ENCODE measurements at regions not wholly inside any gene's neighbourhood (a gene's known extent, or its start where the extent isn't known, plus 50 kb on each side); places are given as distances from the start of the nearest gene placed in this dataset.
"Not testable (repeated sequence)": the region's sequence is repeated elsewhere in the genome, so short reads cannot be mapped to it uniquely, and the experiment has no call there.

DNA sequence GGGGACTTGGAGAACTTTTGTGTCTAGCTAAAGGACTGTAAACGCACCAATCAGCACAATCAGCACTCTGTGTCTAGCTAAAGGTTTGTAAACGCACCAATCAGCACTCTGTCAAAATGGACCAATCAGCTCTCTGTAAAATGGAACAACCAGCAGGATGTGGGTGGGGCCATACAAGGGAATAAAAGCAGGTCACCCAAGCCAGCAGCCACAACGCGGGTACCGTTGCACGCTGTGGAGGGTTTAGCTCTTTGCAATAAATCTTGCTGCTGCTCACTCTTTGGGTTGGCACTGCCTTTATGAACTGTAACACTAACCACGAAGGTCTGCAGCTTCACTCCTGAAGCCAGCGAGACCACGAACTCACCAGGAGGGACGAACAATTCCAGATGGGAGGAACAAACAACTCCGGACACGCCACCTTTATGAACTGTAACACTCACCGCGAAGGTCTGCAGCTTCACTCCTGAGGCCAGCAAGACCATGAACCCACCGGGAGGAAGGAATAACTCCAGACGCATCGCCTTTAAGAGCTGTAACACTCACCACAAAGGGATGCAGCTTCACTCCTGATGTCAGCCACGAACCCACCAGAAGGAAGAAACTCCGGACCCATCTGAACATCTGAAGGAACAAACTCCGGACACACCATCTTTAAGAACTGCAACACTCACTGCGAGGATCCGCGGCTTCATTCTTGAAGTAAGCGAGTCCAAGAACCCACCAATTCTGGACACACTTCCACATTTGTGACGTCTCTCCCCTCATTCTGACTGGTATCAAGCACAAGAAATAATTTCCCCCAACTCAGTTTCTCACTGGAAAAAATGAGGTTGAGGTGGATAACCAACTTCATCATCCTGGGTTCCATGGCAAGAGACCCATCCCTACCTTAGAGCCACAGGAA lies 227.3 kb upstream of the AMIGO2 start:
- Mint-ChIP-seq H3K4me1 (ENCODE audit: low read depth) (peaks cover 78% of the 10 kb centered on the region), H3K9me3 (peaks cover 53% of the 10 kb centered on the region)

DNA sequence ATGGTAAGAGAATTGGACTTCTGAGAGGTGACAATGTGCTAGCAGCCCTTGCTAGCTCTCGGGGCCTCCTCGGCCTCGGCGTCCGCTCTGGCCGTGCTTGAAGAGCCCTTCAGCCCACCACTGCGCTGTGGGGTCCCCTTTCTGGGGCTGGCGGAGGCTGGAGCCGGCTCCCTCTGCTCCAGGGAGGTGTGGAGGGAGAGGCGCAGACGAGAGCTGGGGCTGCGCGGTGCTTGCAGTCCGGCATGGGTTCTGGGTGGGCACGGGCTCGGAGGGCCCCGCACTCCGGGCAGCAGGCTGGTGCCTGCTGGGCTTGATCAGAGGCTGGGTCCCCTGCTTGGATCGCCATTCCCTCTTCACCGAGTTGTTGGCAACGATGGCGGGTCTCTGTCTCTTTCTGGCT lies 226.4 kb upstream of the AMIGO2 start:
- Mint-ChIP-seq H3K27ac (peak overlapping the region; percentile 98), H3K36me3 (ENCODE audit: low read depth) (peaks cover 59% of the 10 kb centered on the region), H3K27me3 (ENCODE audit: low read depth) (no peaks in the 10 kb centered on the region), H3K4me1 (ENCODE audit: low read depth) (peaks cover 81% of the 10 kb centered on the region), H3K9me3 (peaks cover 51% of the 10 kb centered on the region), H3K4me3 (peak overlapping the region; percentile 91)
- no peak for DNase-seq
- CTCF ChIA-PET = interaction anchor here (0.6 to 2.3 kb wide), 11 partner anchors 14 to 273 kb away, joined by 3 to 18 read pairs (median 4); no protein-coding TSS in a partner anchor
- intact Hi-C loops (cut with micrococcal nuclease) = loop anchor here (2.0 kb wide), 2 partner anchors 29 to 51 kb away; no protein-coding TSS in a partner anchor

More for the DNA sequence above, 227.3 kb upstream of the AMIGO2 start:
- H3K27me3 Mint-ChIP-seq (ENCODE audit: low read depth) = not testable (repeated sequence)
- intact Hi-C loops (cut with micrococcal nuclease) = loop anchor here (1.0 to 2.0 kb wide), 8 partner anchors 30 to 275 kb away; partner anchors contain the start of genes AMIGO2 and PCED1B
- CTCF ChIA-PET = interaction anchor here (0.6 to 2.3 kb wide), 14 partner anchors 14 to 274 kb away, joined by 3 to 18 read pairs (median 4); no protein-coding TSS in a partner anchor
- peaks cover 55% of the 10 kb centered on the region for H3K36me3 Mint-ChIP-seq (ENCODE audit: low read depth)
- H3K4me3 Mint-ChIP-seq = peak overlapping the region; percentile 91
- peak; percentile 90 for DNase-seq
- H3K27ac Mint-ChIP-seq = peak overlapping the region; percentile 98

DNA sequence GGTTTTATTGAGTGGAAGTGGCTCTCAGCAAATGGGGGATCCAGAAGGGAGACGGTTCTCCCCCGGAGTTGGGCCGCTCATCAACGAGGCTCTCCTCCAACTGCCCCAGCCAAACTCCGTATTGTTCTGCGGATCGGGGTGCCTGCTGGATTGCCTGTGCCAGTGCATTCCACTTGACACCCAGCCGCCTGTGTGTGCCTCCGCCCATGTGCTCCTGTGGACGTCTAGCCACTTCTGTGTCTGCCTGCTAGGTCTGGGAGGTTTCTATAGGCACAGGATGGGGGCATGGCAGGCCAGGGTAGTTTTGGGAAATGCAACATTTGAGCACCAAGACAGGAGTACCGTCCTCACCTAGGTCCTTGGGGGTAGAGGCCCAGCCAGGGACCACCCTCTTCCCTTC lies 225.7 kb upstream of the AMIGO2 start:
- peaks cover 57% of the 10 kb centered on the region for H3K36me3 Mint-ChIP-seq (ENCODE audit: low read depth)
- peaks cover 77% of the 10 kb centered on the region for H3K4me1 Mint-ChIP-seq (ENCODE audit: low read depth)
- H3K9me3 Mint-ChIP-seq = peaks cover 46% of the 10 kb centered on the region
- intact Hi-C loops (cut with micrococcal nuclease) = no loop called here
- DNase-seq = no peak
- CTCF ChIA-PET = no interaction called here
- H3K27me3 Mint-ChIP-seq (ENCODE audit: low read depth) = no peaks in the 10 kb centered on the region
- H3K4me3 Mint-ChIP-seq = no peak overlapping the region
- H3K27ac Mint-ChIP-seq = no peak overlapping the region

- no peak for DNase-seq
- H3K4me3 Mint-ChIP-seq = no peak overlapping the region
- intact Hi-C loops (cut with micrococcal nuclease) = no loop called here
- H3K27me3 Mint-ChIP-seq (ENCODE audit: low read depth) = no peaks in the 10 kb centered on the region
- CTCF ChIA-PET = interaction anchor here (1.3 kb wide), 1 partner anchor 27 kb away, joined by 3 read pairs; no protein-coding TSS in a partner anchor
- peaks cover 76% of the 10 kb centered on the region for H3K4me1 Mint-ChIP-seq (ENCODE audit: low read depth)
- peaks cover 36% of the 10 kb centered on the region for H3K9me3 Mint-ChIP-seq
- H3K36me3 Mint-ChIP-seq (ENCODE audit: low read depth) = peaks cover 52% of the 10 kb centered on the region
- peak overlapping the region; percentile 93 for H3K27ac Mint-ChIP-seq
These were observed 224.3 kb upstream of the AMIGO2 start for GRCh38 chr12:47303995-47304560.

DNA sequence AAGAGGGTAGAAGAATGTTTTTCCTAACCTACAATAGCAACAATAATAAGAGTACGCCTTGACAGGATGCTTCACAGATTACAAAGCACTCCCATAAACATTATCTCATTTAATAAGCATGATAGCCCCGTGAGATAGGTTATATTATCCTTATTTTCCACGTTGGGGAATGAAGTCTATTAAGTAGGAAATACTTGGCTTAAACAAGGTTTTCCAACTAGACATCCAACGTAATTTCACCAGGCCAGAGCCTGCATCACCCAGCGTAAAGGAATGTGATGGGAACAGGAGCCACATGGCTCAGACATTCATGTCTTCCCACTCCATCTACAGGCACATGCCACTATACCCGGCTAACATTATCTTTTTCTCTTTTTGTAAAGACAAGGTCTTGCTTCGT lies 223.4 kb upstream of the AMIGO2 start:
- Mint-ChIP-seq H3K27ac (peak overlapping the region; percentile 93), H3K4me1 (ENCODE audit: low read depth) (peaks cover 77% of the 10 kb centered on the region), H3K36me3 (ENCODE audit: low read depth) (peaks cover 53% of the 10 kb centered on the region), H3K9me3 (peaks cover 35% of the 10 kb centered on the region), H3K4me3 (no peak overlapping the region), H3K27me3 (ENCODE audit: low read depth) (no peaks in the 10 kb centered on the region)
- no peak for DNase-seq
- intact Hi-C loops (cut with micrococcal nuclease) = no loop called here
- CTCF ChIA-PET = interaction anchor here (0.6 to 2.8 kb wide), 5 partner anchors 19 to 271 kb away, joined by 3 to 10 read pairs (median 6); no protein-coding TSS in a partner anchor

- CTCF ChIA-PET = interaction anchor here (1.0 to 2.8 kb wide), 6 partner anchors 18 to 270 kb away, joined by 3 to 10 read pairs (median 3); no protein-coding TSS in a partner anchor
- H3K27me3 Mint-ChIP-seq (ENCODE audit: low read depth) = no peaks in the 10 kb centered on the region
- H3K27ac Mint-ChIP-seq = peak overlapping the region; percentile 93
- intact Hi-C loops (cut with micrococcal nuclease) = no loop called here
- H3K4me1 Mint-ChIP-seq (ENCODE audit: low read depth) = peaks cover 75% of the 10 kb centered on the region
- peaks cover 34% of the 10 kb centered on the region for H3K9me3 Mint-ChIP-seq
- peak overlapping the region; percentile 1 for H3K4me3 Mint-ChIP-seq
- peaks cover 45% of the 10 kb centered on the region for H3K36me3 Mint-ChIP-seq (ENCODE audit: low read depth)
- DNase-seq = no peak
These were observed 222.4 kb upstream of the AMIGO2 start for GRCh38 chr12:47302111-47302671.

DNA sequence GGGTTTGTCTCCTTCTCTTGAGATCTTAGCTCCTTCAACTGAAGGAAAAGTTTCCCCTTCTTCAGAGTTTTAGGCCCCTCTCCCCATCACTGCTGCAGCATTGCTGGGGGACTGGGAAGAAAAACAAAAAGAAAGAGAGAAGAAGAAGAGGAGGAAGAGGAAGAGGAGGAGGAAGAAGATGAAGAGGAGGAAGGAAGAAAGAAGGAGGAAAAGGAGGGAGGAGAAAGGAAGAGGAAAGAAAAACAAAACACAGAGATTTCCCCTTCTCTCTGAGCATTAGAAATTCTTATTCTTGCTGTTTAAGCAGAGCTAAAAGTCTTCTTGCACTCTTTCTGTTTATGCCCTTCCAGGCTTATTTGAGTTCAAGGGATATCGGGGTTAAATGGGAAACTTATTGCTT lies 219.8 kb upstream of the AMIGO2 start:
- intact Hi-C loops (cut with micrococcal nuclease) = no loop called here
- H3K36me3 Mint-ChIP-seq (ENCODE audit: low read depth) = peaks cover 24% of the 10 kb centered on the region
- peak overlapping the region; percentile 93 for H3K27ac Mint-ChIP-seq
- CTCF ChIA-PET = interaction anchor here (1.1 kb wide), 1 partner anchor 21 kb away, joined by 3 read pairs; no protein-coding TSS in a partner anchor
- H3K27me3 Mint-ChIP-seq (ENCODE audit: low read depth) = no peaks in the 10 kb centered on the region
- H3K4me3 Mint-ChIP-seq = peak overlapping the region; percentile 40
- peaks cover 25% of the 10 kb centered on the region for H3K9me3 Mint-ChIP-seq
- peaks cover 69% of the 10 kb centered on the region for H3K4me1 Mint-ChIP-seq (ENCODE audit: low read depth)
- no peak for DNase-seq

DNA sequence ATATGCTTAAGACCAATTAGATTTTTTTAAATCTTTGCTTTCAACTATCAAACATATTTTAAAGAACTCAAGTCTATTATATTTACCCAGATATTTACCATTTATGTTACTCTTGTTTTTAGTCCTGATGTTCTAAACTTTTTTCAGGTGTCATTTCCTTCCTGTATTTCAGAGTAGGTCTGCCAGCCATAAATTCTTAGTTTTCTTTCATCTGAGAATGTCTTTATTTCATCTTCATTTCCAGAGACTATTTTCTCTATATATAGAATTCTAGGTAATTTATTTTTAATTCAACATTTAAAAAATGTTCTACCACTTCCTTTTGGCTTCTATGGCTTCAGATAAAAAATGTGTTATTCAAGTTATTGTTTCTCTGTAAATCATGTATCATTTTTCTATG lies 218.2 kb upstream of the AMIGO2 start:
- Mint-ChIP-seq H3K36me3 (ENCODE audit: low read depth) (peaks cover 18% of the 10 kb centered on the region), H3K4me1 (ENCODE audit: low read depth) (peaks cover 58% of the 10 kb centered on the region), H3K27me3 (ENCODE audit: low read depth) (no peaks in the 10 kb centered on the region), H3K27ac (peak overlapping the region; percentile 93), H3K9me3 (peaks cover 20% of the 10 kb centered on the region), H3K4me3 (no peak overlapping the region)
- intact Hi-C loops (cut with micrococcal nuclease) = no loop called here
- DNase-seq = no peak
- CTCF ChIA-PET = interaction anchor here (1.2 kb wide), 1 partner anchor 25 kb away, joined by 3 read pairs; no protein-coding TSS in a partner anchor

GRCh38 chr12:47296828-47297227 lies 217.1 kb upstream of the AMIGO2 start:
- Mint-ChIP-seq H3K4me3 (no peak overlapping the region), H3K9me3 (peaks cover 16% of the 10 kb centered on the region), H3K4me1 (ENCODE audit: low read depth) (peaks cover 46% of the 10 kb centered on the region), H3K27me3 (ENCODE audit: low read depth) (no peaks in the 10 kb centered on the region), H3K36me3 (ENCODE audit: low read depth) (peaks cover 13% of the 10 kb centered on the region), H3K27ac (no peak overlapping the region)
- DNase-seq = no peak
- intact Hi-C loops (cut with micrococcal nuclease) = no loop called here
- CTCF ChIA-PET = interaction anchor here (0.6 to 1.9 kb wide), 4 partner anchors 13 to 101 kb away, joined by 3 to 5 read pairs (median 4); no protein-coding TSS in a partner anchor

GRCh38 chr12:47293406-47293805 lies 213.6 kb upstream of the AMIGO2 start:
- CTCF ChIA-PET = interaction anchor here (1.7 kb wide), 1 partner anchor 9 kb away, joined by 6 read pairs; no protein-coding TSS in a partner anchor
- Mint-ChIP-seq H3K9me3 (peaks cover 12% of the 10 kb centered on the region), H3K27me3 (ENCODE audit: low read depth) (no peaks in the 10 kb centered on the region), H3K4me1 (ENCODE audit: low read depth) (peaks cover 24% of the 10 kb centered on the region), H3K27ac (no peak overlapping the region), H3K4me3 (no peak overlapping the region), H3K36me3 (ENCODE audit: low read depth) (peaks cover 2% of the 10 kb centered on the region)
- intact Hi-C loops (cut with micrococcal nuclease) = no loop called here
- no peak for DNase-seq

DNA sequence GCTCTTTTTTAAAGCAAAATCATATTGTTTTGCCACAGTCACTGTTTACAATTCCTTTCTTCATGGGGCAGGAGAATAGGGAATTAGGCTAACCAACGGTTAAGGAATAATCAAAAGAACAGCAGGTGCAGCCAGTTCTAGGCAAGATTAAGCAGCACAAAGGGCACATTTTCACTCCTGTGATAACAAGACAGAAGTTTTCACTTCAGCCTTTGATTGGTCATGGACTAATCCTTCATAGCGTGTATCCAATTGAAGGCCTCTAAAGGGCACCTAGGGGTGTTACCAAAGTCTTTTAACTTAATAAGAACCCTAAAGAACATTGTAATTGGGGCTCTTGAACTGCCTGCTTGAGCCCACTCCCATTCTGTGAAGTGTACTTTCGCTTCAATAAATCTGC lies 206.9 kb upstream of the AMIGO2 start:
- intact Hi-C loops (cut with micrococcal nuclease) = no loop called here
- Mint-ChIP-seq H3K36me3 (ENCODE audit: low read depth) (no peaks in the 10 kb centered on the region), H3K4me3 (no peak overlapping the region), H3K27me3 (ENCODE audit: low read depth) (no peaks in the 10 kb centered on the region), H3K27ac (no peak overlapping the region), H3K9me3 (peaks cover 2% of the 10 kb centered on the region), H3K4me1 (ENCODE audit: low read depth) (peaks cover 24% of the 10 kb centered on the region)
- no peak for DNase-seq
- CTCF ChIA-PET = no interaction called here

Measured in activated naive CD4-positive, alpha-beta T cell treated with anti-CD3 and anti-CD28 coated beads for 36 hours (primary cell).